GM12878 (cell line): ENCODE measurements at regions not wholly inside any gene's neighbourhood (a gene's known extent, or its start where the extent isn't known, plus 50 kb on each side); places are given as distances from the start of the nearest gene placed in this dataset.

Source experiments
- ATAC-seq: fragments of 200-7000 bp; cut with Tn5 transposase; 3 replicates; pipeline ENCODE4 v1.9.1; 2020; ENCODE audit warnings: mild to moderate bottlenecking, moderate library complexity
- BruUV-seq: library from RNA; stranded (reverse); fragments of 400-500 nt; replicated peaks from 2 replicates; lab custom pipeline; 2021; lab: Mats Ljungman, UMichigan
- CTCF ChIA-PET: fragments of 300-600 bp; sonication (Branson Sonifier 250); formaldehyde crosslinking; extraction: SDS; loops from one replicate; lab custom pipeline; 2021; ENCODE audit warnings: inconsistent platforms; lab: Yijun Ruan, JAX
- POLR2A ChIA-PET: fragments of 350-600 bp; formaldehyde crosslinking; extraction: SDS; loops from one replicate; lab custom pipeline; 2021; ENCODE audit warnings: inconsistent platforms; lab: Charles Lee
- RAD21 ChIA-PET: fragments of 300-600 bp; sonication (Branson Sonifier 250); formaldehyde crosslinking; loops from one replicate; lab custom pipeline; 2023; ENCODE audit warnings: antibody characterized with exemption; ENCODE audit not compliant: unreplicated experiment; lab: Charles Lee
- SMC1A ChIA-PET: fragments of 300-600 bp; sonication (Branson Sonifier 250); formaldehyde crosslinking; loops from one replicate; lab custom pipeline; 2023; ENCODE audit not compliant: unreplicated experiment, uncharacterized antibody; lab: Charles Lee
- DNase-seq: peaks from one replicate; pipeline ENCODE4 v3.0.0-alpha.2; 2011; ENCODE audit warnings: low read depth, low spot score
- FAIRE-seq: peaks from 3 replicates; lab custom pipeline; 2011; peaks lifted over from hg19 to GRCh38; lab: Jason Lieb, UNC
- H2AFZ ChIP-seq: 2 replicates; pipeline ENCODE4 v1.6.0; 2011; ENCODE audit warnings: low read depth, low read length, control low read depth; ENCODE audit not compliant: control insufficient read depth
- H3K27ac ChIP-seq: 2 replicates; pipeline ENCODE4 v1.5.1; 2011; ENCODE audit warnings: control low read depth; ENCODE audit not compliant: control insufficient read depth, insufficient read depth
- H3K27me3 ChIP-seq, 2 experiments: replicated peaks in 1 of 2; 2 replicates each; pipeline versions ENCODE4 v1.6.0 to v1.6.1; 2011; ENCODE audit warnings: low read length in 1 of 2; ENCODE audit not compliant: control insufficient read depth in 2 of 2, insufficient read depth in 2 of 2
- H3K36me3 ChIP-seq, 2 experiments: 2 replicates each; pipeline ENCODE4 v1.5.1; 2011; ENCODE audit warnings: low read length in 1 of 2; ENCODE audit not compliant: control insufficient read depth in 2 of 2, insufficient read depth in 2 of 2
- H3K4me1 ChIP-seq: 2 replicates; pipeline ENCODE4 v1.6.1; 2011; ENCODE audit warnings: mild to moderate bottlenecking, low read length, moderate library complexity, mixed read lengths; ENCODE audit not compliant: control insufficient read depth, insufficient read depth
- H3K4me2 ChIP-seq: 2 replicates; pipeline ENCODE4 v1.6.0; 2011; ENCODE audit warnings: control low read depth; ENCODE audit not compliant: control insufficient read depth, insufficient read depth
- H3K4me3 ChIP-seq: fragments of 200-600 bp; sonication (generic); 2 replicates; pipeline ENCODE4 v1.5.1; 2016
- H3K79me2 ChIP-seq: 2 replicates; pipeline ENCODE4 v1.6.0; 2011; ENCODE audit warnings: low read length; ENCODE audit not compliant: control insufficient read depth, insufficient read depth
- H3K9ac ChIP-seq: 2 replicates; pipeline ENCODE4 v1.8.0; 2011; ENCODE audit warnings: low read length, control low read depth, mixed read lengths; ENCODE audit not compliant: control insufficient read depth, insufficient read depth
- H3K9me3 ChIP-seq: replicated peaks from 3 replicates; pipeline ENCODE4 v1.5.1; 2011; ENCODE audit warnings: mild to moderate bottlenecking, low read length; ENCODE audit not compliant: control insufficient read depth, insufficient read depth
- H4K20me1 ChIP-seq: 2 replicates; pipeline ENCODE4 v1.6.0; 2011; ENCODE audit not compliant: control insufficient read depth, insufficient read depth
- ASH2L ChIP-seq: fragments of 300-600, 200-600 bp; sonication (generic); IDR thresholded peaks from 2 replicates; pipeline ENCODE4 v1.6.1; 2017; ENCODE audit warnings: low read depth, mild to moderate bottlenecking, borderline replicate concordance
- ELK1 ChIP-seq: IDR thresholded peaks from 2 replicates; pipeline ENCODE4 v1.6.1; 2012; ENCODE audit warnings: low read depth, low read length, improper control_type of control experiment
- ETV6 ChIP-seq, 2 experiments: fragments of 450-650 bp in 1 of 2; IDR thresholded peaks in 1 of 2; conservative IDR thresholded peaks in 1 of 2; 2 replicates each; pipeline ENCODE4 v1.6.1; 2014; ENCODE audit warnings: antibody characterized with exemption in 1 of 2, borderline replicate concordance in 1 of 2, low read depth in 1 of 2, mild to moderate bottlenecking in 1 of 2, moderate library complexity in 1 of 2
- EZH2 ChIP-seq: IDR thresholded peaks from 2 replicates; pipeline ENCODE4 v1.6.1; 2012; ENCODE audit warnings: low read depth, mild to moderate bottlenecking, control low read depth, inconsistent platforms, low read length, borderline replicate concordance; ENCODE audit not compliant: control insufficient read depth
- IKZF1 ChIP-seq: fragments of 450-650 bp; conservative IDR thresholded peaks from 2 replicates; pipeline ENCODE4 v1.6.1; 2017; ENCODE audit warnings: antibody characterized with exemption, mild to moderate bottlenecking
- MAX ChIP-seq: IDR thresholded peaks from 2 replicates; pipeline ENCODE4 v1.6.1; 2012; ENCODE audit warnings: low read depth, low read length, improper control_type of control experiment
- MEF2B ChIP-seq: fragments of 450-650 bp; IDR thresholded peaks from 2 replicates; pipeline ENCODE4 v1.6.1; 2018; ENCODE audit warnings: mild to moderate bottlenecking, moderate library complexity; ENCODE audit not compliant: partially characterized antibody, poor library complexity, severe bottlenecking
- NRF1 ChIP-seq: conservative IDR thresholded peaks from 2 replicates; pipeline ENCODE4 v1.6.1; 2011; ENCODE audit warnings: mild to moderate bottlenecking, low read depth, low read length, improper control_type of control experiment
- RAD21 ChIP-seq: IDR thresholded peaks from 2 replicates; pipeline ENCODE4 v1.6.1; 2011; ENCODE audit warnings: mild to moderate bottlenecking, low read depth, low read length, moderate library complexity; ENCODE audit not compliant: insufficient read depth
- RELA ChIP-seq: fragments of 450-650 bp; IDR thresholded peaks from 2 replicates; pipeline ENCODE4 v1.8.0; 2014; ENCODE audit warnings: borderline replicate concordance; ENCODE audit not compliant: partially characterized antibody
- RELB ChIP-seq: fragments of 450-650 bp; IDR thresholded peaks from 2 replicates; pipeline ENCODE4 v1.6.1; 2017; ENCODE audit warnings: low read depth, mild to moderate bottlenecking, moderate library complexity
- SIX5 ChIP-seq: IDR thresholded peaks from 2 replicates; pipeline ENCODE4 v1.6.1; 2011; ENCODE audit warnings: mild to moderate bottlenecking, low read depth, low read length, moderate library complexity; ENCODE audit not compliant: severe bottlenecking
- SMAD1 ChIP-seq: fragments of 450-650 bp; IDR thresholded peaks from 2 replicates; pipeline ENCODE4 v1.6.1; 2018; ENCODE audit warnings: mild to moderate bottlenecking, low read depth; ENCODE audit not compliant: partially characterized antibody
- SMC3 ChIP-seq: IDR thresholded peaks from 2 replicates; pipeline ENCODE4 v1.6.1; 2011; ENCODE audit warnings: low read length, improper control_type of control experiment, borderline replicate concordance
- SPI1 ChIP-seq: IDR thresholded peaks from 2 replicates; pipeline ENCODE4 v1.6.1; 2011; ENCODE audit warnings: low read depth, mild to moderate bottlenecking, low read length, moderate library complexity, borderline replicate concordance; ENCODE audit not compliant: insufficient read depth
- TARDBP ChIP-seq: IDR thresholded peaks from 2 replicates; pipeline ENCODE4 v1.6.1; 2016; ENCODE audit warnings: borderline replicate concordance
- TCF7 ChIP-seq: IDR thresholded peaks from 2 replicates; pipeline ENCODE4 v1.6.1; 2014; ENCODE audit warnings: antibody characterized with exemption, borderline replicate concordance
- ZBTB40 ChIP-seq: fragments of 450-650 bp; IDR thresholded peaks from 2 replicates; pipeline ENCODE4 v1.6.1; 2016; ENCODE audit warnings: mild to moderate bottlenecking, moderate library complexity, borderline replicate concordance
- WGBS: methylation state at CpG from one replicate; pipeline ENCODE4 v1.1.6; 2016; ENCODE audit warnings: low lambda C conversion rate; ENCODE audit not compliant: insufficient replicate concordance, insufficient coverage; ENCODE audit errors: missing lambda C conversion rate; 5-methylcytosine and 5-hydroxymethylcytosine counted together
- in situ Hi-C: fragments of 300-500 bp; cut with MboI; formaldehyde crosslinking; loops from 9 replicates; pipeline ENCODE4 v1.14.3; 2018; ENCODE audit warnings: mixed read lengths
- intact Hi-C: fragments of 100-400 bp; cut with micrococcal nuclease; formaldehyde crosslinking; loops from one replicate; pipeline ENCODE4 v1.14.2; 2022; ENCODE audit not compliant: unreplicated experiment

- intact Hi-C loops = no loop called here
- CTCF ChIA-PET = no interaction called here
- TF ChIP-seq MAX (no peak), ASH2L (no peak), SMC3 (no peak), EZH2 (no peak), NRF1 (no peak), RAD21 (no peak), MEF2B (no peak), IKZF1 (no peak), ELK1 (no peak), ETV6 (conservative IDR thresholded peaks at IDR 0.05 in 1 of 2, IDR thresholded peaks at IDR 0.05 in 1 of 2; ENCODE audit: borderline replicate concordance in 1 of 2, low read depth in 1 of 2) (no peak), RELB (no peak), RELA (no peak), SPI1 (no peak), TARDBP (no peak), ZBTB40 (no peak), TCF7 (no peak), SIX5 (no peak), SMAD1 (no peak)
These were observed 440.9 kb upstream of the MIR17HG start for GRCh38 chr13:90906554-90906953.

More at GRCh38 chr13:90906554-90906953, 440.9 kb upstream of the MIR17HG start:
- SMC1A ChIA-PET = no interaction called here
- ATAC-seq (no peak), DNase-seq (no peak), FAIRE-seq (no peak)
- Histone ChIP-seq H3K4me2 (no peak overlapping the region), H3K4me3 (no peak overlapping the region), H3K9me3 (no peaks in the 10 kb centered on the region), H3K4me1 (no peaks in the 10 kb centered on the region), H3K36me3 (no peaks in the 10 kb centered on the region), H3K9ac (no peak overlapping the region), H3K27ac (no peak overlapping the region), H2AFZ (no peak overlapping the region), H3K79me2 (no peaks in the 10 kb centered on the region), H4K20me1 (no peaks in the 10 kb centered on the region), H3K27me3 (no peaks in the 10 kb centered on the region)
- POLR2A ChIA-PET = no interaction called here
- in situ Hi-C loops = no loop called here
- RAD21 ChIA-PET = no interaction called here
- no TSS peak for BruUV-seq
- WGBS = 35% methylated on average over 1 of the region's 1 CpG
